Gastrocnemius medialis (tissue), 4 donors: ENCODE measurements at regions not wholly inside any gene's neighbourhood (a gene's known extent, or its start where the extent isn't known, plus 50 kb on each side); places are given as distances from the start of the nearest gene placed in this dataset.

Experiments
- ATAC-seq, 2 donors: fragments of 150-250 bp; one replicate each; pipeline ENCODE4 v1.9.1; 2016
- DNase-seq, 2 donors: peaks; one replicate each; pipeline ENCODE4 v3.0.0-alpha.2; 2019
- H3K27ac ChIP-seq, 4 donors: fragments of 200-600 bp; sonication (generic); 1 replicate in 1 of 4; 2 replicates in 3 of 4; pipeline ENCODE4 v1.5.1; 2016 to 2018; ENCODE audit warnings: mild to moderate bottlenecking in 2 of 4, moderate library complexity in 1 of 4
- H3K27me3 ChIP-seq, 3 donors: fragments of 200-600 bp; sonication (generic) in 2 of 3; 1 replicate in 1 of 3; 2 replicates in 2 of 3; pipeline versions ENCODE4 v1.5.1 to v1.6.0; 2016 to 2019; ENCODE audit warnings: mild to moderate bottlenecking in 1 of 3, moderate library complexity in 1 of 3
- H3K36me3 ChIP-seq, 2 donors: fragments of 200-600 bp; sonication (generic) in 1 of 2; one replicate each; pipeline ENCODE4 v1.5.1; 2017 to 2018
- H3K4me1 ChIP-seq, 2 donors: fragments of 200-600 bp; sonication (generic) in 1 of 2; one replicate each; pipeline ENCODE4 v1.5.1; 2016 to 2017; ENCODE audit warnings: mild to moderate bottlenecking in 2 of 2
- H3K4me3 ChIP-seq, 4 donors: fragments of 200-600 bp; sonication (generic) in 3 of 4; 1 replicate in 1 of 4; 2 replicates in 3 of 4; pipeline ENCODE4 v1.5.1; 2016 to 2019; ENCODE audit warnings: mild to moderate bottlenecking in 2 of 4
- H3K9me3 ChIP-seq, 3 donors: fragments of 200-600 bp; sonication (generic) in 2 of 3; 1 replicate in 1 of 3; 2 replicates in 2 of 3; pipeline ENCODE4 v1.5.1; 2016 to 2019
- POLR2A ChIP-seq, 2 donors: fragments of 450-650 bp; IDR thresholded peaks; one replicate each; pipeline ENCODE4 v1.6.1; 2017; ENCODE audit warnings: antibody characterized with exemption in 2 of 2, mild to moderate bottlenecking in 2 of 2, moderate library complexity in 2 of 2
- in situ Hi-C, 4 donors: fragments of 200-750 bp; cut with MboI; loops; one replicate each; pipeline versions ENCODE4 v1.15.0 to v1.8.0; 2017; ENCODE audit warnings: low sequenced_read_pairs in 4 of 4
- intact Hi-C: fragments of 100-400 bp; cut with DNase I; formaldehyde crosslinking; loops from one replicate; pipeline ENCODE4 v1.15.1; 2023; ENCODE audit warnings: low total_unique reads
- TF ChIP-seq, protein P1 (sequence below), 5 experiments: fragments of 450-650 bp in 3 of 5; fragments of 200-600 bp in 2 of 5; sonication (generic) in 2 of 5; IDR thresholded peaks in 4 of 5; conservative IDR thresholded peaks in 1 of 5; 1 replicate in 4 of 5; 2 replicates in 1 of 5; pipeline ENCODE4 v1.5.1; 2016 to 2019; ENCODE audit warnings: antibody characterized with exemption in 5 of 5, mild to moderate bottlenecking in 3 of 5, moderate library complexity in 3 of 5

DNA sequence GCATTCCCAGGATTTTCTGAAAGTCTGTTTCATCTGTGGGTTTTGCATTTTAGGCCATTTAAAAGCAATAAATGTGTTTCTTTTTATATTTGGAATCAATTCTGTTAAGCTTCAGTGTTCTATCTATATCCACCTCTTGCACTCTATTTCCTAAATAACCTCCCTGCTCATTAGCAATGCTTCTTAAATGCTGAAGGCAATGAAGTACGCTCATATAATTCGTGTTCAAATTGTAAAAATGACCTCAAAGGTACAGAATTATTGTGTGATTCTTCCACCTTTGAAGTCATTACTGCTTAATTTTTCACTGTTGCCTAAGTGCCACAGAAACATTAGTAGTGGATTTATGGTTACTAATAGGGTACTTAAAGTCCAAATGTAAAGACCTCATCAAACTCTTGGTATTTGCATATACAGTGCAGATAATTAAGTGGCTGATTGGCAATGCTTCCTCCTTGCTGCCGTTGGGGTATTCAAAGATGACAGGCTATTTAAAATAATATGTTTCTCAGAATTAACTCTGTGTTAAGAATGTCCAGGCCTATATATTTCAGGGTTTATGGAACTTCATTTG lies 730.8 kb downstream of the TECRL start:
- in situ Hi-C loops, result no loop called here
- intact Hi-C loops, result no loop called here
- no peak overlapping the region for H3K4me3 ChIP-seq
- no peaks in the 10 kb centered on the region for H3K4me1 ChIP-seq
- no peaks in the 10 kb centered on the region for H3K9me3 ChIP-seq
- H3K27me3 ChIP-seq, result no peaks in the 10 kb centered on the region
- H3K27ac ChIP-seq, result no peak overlapping the region
- H3K36me3 ChIP-seq, result no peaks in the 10 kb centered on the region
- DNase-seq (no peak), ATAC-seq (no peak)
- TF ChIP-seq, protein P1, sequence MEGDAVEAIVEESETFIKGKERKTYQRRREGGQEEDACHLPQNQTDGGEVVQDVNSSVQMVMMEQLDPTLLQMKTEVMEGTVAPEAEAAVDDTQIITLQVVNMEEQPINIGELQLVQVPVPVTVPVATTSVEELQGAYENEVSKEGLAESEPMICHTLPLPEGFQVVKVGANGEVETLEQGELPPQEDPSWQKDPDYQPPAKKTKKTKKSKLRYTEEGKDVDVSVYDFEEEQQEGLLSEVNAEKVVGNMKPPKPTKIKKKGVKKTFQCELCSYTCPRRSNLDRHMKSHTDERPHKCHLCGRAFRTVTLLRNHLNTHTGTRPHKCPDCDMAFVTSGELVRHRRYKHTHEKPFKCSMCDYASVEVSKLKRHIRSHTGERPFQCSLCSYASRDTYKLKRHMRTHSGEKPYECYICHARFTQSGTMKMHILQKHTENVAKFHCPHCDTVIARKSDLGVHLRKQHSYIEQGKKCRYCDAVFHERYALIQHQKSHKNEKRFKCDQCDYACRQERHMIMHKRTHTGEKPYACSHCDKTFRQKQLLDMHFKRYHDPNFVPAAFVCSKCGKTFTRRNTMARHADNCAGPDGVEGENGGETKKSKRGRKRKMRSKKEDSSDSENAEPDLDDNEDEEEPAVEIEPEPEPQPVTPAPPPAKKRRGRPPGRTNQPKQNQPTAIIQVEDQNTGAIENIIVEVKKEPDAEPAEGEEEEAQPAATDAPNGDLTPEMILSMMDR (IDR thresholded peaks at IDR 0.05 in 4 of 5, conservative IDR thresholded peaks at IDR 0.05 in 1 of 5), result no peak
- TF ChIP-seq POLR2A (IDR thresholded peaks at IDR 0.05), result no peak

DNA sequence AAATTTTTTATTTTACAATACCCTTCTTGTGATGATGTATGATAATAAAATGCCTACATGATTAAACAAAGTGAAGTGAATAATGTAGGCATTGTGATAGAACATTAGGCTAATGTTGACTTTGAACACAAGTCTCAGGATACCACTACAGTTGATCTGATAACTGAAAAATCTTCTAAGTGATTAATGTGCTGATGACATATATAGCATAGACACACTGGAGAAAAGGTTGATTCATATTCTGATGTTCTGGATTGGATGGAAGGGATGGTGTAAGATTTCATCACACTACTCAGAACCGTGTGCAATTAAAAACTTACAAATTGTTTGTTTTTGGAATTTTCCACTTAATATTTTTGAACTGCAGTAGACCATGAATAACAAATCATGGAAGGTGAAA lies 738.5 kb downstream of the TECRL start:
- in situ Hi-C loops (no loop called here), intact Hi-C loops (no loop called here)
- no peak for TF ChIP-seq POLR2A (IDR thresholded peaks at IDR 0.05)
- TF ChIP-seq, protein P1 (IDR thresholded peaks at IDR 0.05 in 4 of 5, conservative IDR thresholded peaks at IDR 0.05 in 1 of 5), result no peak
- no peak overlapping the region for H3K4me3 ChIP-seq
- H3K27me3 ChIP-seq, result no peaks in the 10 kb centered on the region
- DNase-seq (no peak), ATAC-seq (no peak)
- H3K4me1 ChIP-seq, result no peaks in the 10 kb centered on the region
- no peak overlapping the region for H3K27ac ChIP-seq
- no peaks in the 10 kb centered on the region for H3K9me3 ChIP-seq
- H3K36me3 ChIP-seq, result no peaks in the 10 kb centered on the region

DNA sequence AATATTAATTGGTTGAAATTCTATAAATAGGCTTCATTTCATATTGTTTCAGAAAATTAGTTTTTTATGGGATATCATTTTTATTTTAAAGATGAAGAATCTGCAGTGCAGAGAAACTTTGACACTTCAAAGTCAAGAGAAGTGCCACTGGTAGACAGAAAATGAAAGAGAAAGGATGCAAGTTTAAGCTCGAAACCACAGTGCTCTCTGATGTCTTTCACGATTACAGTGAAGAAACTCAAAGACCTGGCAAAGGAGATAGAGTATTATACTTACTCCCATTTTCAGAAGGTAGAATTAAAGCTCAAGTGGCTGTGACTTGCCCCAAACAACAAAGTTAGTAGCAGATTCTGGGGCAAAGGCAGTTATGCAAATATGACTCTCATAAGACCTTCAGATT lies 745.4 kb downstream of the TECRL start:
- Histone ChIP-seq H3K9me3 (no peaks in the 10 kb centered on the region), H3K4me1 (no peaks in the 10 kb centered on the region), H3K27ac (no peak overlapping the region), H3K36me3 (no peaks in the 10 kb centered on the region), H3K4me3 (no peak overlapping the region), H3K27me3 (no peaks in the 10 kb centered on the region)
- TF ChIP-seq, protein P1 (IDR thresholded peaks at IDR 0.05 in 4 of 5, conservative IDR thresholded peaks at IDR 0.05 in 1 of 5), result no peak
- TF ChIP-seq POLR2A (IDR thresholded peaks at IDR 0.05), result no peak
- ATAC-seq, result no peak
- intact Hi-C loops, result no loop called here
- in situ Hi-C loops, result no loop called here
- DNase-seq, result no peak

DNA sequence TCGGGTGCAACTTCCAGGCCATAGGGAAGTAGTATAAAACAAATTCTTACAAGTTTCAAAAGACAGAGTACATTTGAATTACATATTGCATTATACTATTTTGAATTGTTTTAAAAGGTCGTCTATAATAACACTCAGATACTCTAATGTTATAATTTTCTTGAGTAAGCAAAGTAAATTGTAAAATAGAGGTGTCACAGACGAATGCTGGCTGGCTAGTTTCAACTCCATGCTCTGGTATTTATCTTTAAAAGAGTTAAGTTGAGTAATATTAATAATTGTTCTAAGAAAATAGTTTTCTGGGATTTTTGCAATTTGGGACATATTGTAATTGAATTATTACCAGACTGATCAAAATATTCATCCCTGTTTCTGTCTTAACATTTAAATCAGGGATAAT lies 764.9 kb downstream of the TECRL start:
- no peak overlapping the region for H3K27ac ChIP-seq
- no peak for ATAC-seq
- TF ChIP-seq, protein P1 (IDR thresholded peaks at IDR 0.05 in 4 of 5, conservative IDR thresholded peaks at IDR 0.05 in 1 of 5), result no peak
- no peak for TF ChIP-seq POLR2A (IDR thresholded peaks at IDR 0.05)
- intact Hi-C loops, result no loop called here
- H3K4me1 ChIP-seq, result no peaks in the 10 kb centered on the region
- no peaks in the 10 kb centered on the region for H3K27me3 ChIP-seq
- in situ Hi-C loops, result no loop called here
- no peak for DNase-seq
- no peaks in the 10 kb centered on the region for H3K9me3 ChIP-seq
- H3K36me3 ChIP-seq, result no peaks in the 10 kb centered on the region
- H3K4me3 ChIP-seq, result no peak overlapping the region

DNA sequence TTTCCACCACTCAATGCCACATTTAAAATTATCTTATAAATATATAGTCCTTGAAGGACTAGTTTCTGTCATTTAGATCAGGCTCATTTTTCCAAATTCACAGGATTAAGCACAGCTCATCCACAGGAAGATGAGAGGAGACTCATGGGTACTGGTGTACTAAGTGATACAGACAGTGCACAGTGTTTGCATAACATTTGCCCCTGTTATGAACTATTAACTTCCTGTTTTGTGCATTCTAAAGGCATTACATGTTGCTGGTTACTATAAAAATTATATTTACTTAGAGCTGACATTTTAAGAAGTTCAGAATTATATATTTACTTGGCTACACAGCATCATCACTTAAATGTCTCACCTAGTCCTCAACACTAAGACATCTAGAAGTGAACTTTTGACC lies 772.0 kb downstream of the TECRL start:
- DNase-seq (no peak), ATAC-seq (no peak)
- H3K4me1 ChIP-seq, result no peaks in the 10 kb centered on the region
- TF ChIP-seq, protein P1 (IDR thresholded peaks at IDR 0.05 in 4 of 5, conservative IDR thresholded peaks at IDR 0.05 in 1 of 5), result no peak
- TF ChIP-seq POLR2A (IDR thresholded peaks at IDR 0.05), result no peak
- no peaks in the 10 kb centered on the region for H3K36me3 ChIP-seq
- intact Hi-C loops, result no loop called here
- no peaks in the 10 kb centered on the region for H3K9me3 ChIP-seq
- H3K27me3 ChIP-seq, result no peaks in the 10 kb centered on the region
- H3K27ac ChIP-seq, result no peak overlapping the region
- H3K4me3 ChIP-seq, result no peak overlapping the region
- in situ Hi-C loops, result no loop called here
